GM12865 (cell line): ENCODE measurements at regions not wholly inside any gene's neighbourhood (a gene's known extent, or its start where the extent isn't known, plus 50 kb on each side); places are given as distances from the start of the nearest gene placed in this dataset.

Experiments used
- DNase-seq: peaks from one replicate; pipeline ENCODE4 v3.0.0; 2010; ENCODE audit warnings: low read depth
- H3K4me3 ChIP-seq: 2 replicates; pipeline ENCODE4 v1.5.1; 2011; ENCODE audit warnings: mild to moderate bottlenecking, low read depth, low read length, control low read depth
- CTCF ChIP-seq: IDR thresholded peaks from 2 replicates; pipeline ENCODE4 v1.5.1; 2011; ENCODE audit warnings: low read length, control low read depth, low read depth, inconsistent platforms; ENCODE audit not compliant: insufficient read depth; ENCODE audit errors: missing control alignments

GRCh38 chr6:14454473-14454775, 336.9 kb downstream of the CD83 start:
- no peak for TF ChIP-seq CTCF
- no peak overlapping the region for H3K4me3 ChIP-seq
- DNase-seq, result no peak

- H3K4me3 ChIP-seq, result no peak overlapping the region
- TF ChIP-seq CTCF, result no peak
- DNase-seq, result no peak
Measured at GRCh38 chr6:14455427-14455826, 337.9 kb downstream of the CD83 start.

- TF ChIP-seq CTCF, result no peak
- H3K4me3 ChIP-seq, result no peak overlapping the region
- DNase-seq, result no peak
Measured at GRCh38 chr6:14455876-14456648, 338.5 kb downstream of the CD83 start.

- no peak for TF ChIP-seq CTCF
Measured at GRCh38 chr6:14456941-14457340, 339.4 kb downstream of the CD83 start.

GRCh38 chr6:14458669-14459266, 341.2 kb downstream of the CD83 start:
- H3K4me3 ChIP-seq, result no peak overlapping the region
- DNase-seq, result no peak
- no peak for TF ChIP-seq CTCF

More at GRCh38 chr6:14456941-14457340, 339.4 kb downstream of the CD83 start:
- H3K4me3 ChIP-seq, result no peak overlapping the region
- DNase-seq, result no peak

GRCh38 chr6:14459315-14459714, 341.7 kb downstream of the CD83 start:
- no peak for TF ChIP-seq CTCF

GRCh38 chr6:14460556-14460955, 343.0 kb downstream of the CD83 start:
- no peak overlapping the region for H3K4me3 ChIP-seq
- no peak for DNase-seq
- TF ChIP-seq CTCF, result no peak

More at GRCh38 chr6:14459315-14459714, 341.7 kb downstream of the CD83 start:
- DNase-seq, result no peak
- H3K4me3 ChIP-seq, result no peak overlapping the region
